Lung (tissue), 11 donors: ENCODE measurements at regions not wholly inside any gene's neighbourhood (a gene's known extent, or its start where the extent isn't known, plus 50 kb on each side); places are given as distances from the start of the nearest gene placed in this dataset.
"Not testable (repeated sequence)": the region's sequence is repeated elsewhere in the genome, so short reads cannot be mapped to it uniquely, and the experiment has no call there.

Experiments
- ATAC-seq: fragments of 200-7000 bp; cut with Tn5 transposase; one replicate; pipeline ENCODE4 v1.9.1; 2020; ENCODE audit warnings: moderate number of reproducible peaks; ENCODE audit not compliant: insufficient read depth, low FRiP score
- DNase-seq, 3 donors: peaks; one replicate each; pipeline ENCODE4 v3.0.0-alpha.2; 2013 to 2017
- H3K27ac ChIP-seq, 2 donors: one replicate each; pipeline ENCODE4 v1.5.1; 2013; ENCODE audit warnings: mild to moderate bottlenecking in 2 of 2, moderate library complexity in 2 of 2, control low read depth in 1 of 2, inconsistent platforms in 1 of 2, low read depth in 1 of 2, low read length in 1 of 2
- H3K27me3 ChIP-seq, 3 donors: one replicate each; pipeline ENCODE4 v1.5.1; 2013; ENCODE audit warnings: low read length in 2 of 3; ENCODE audit not compliant: control insufficient read depth in 3 of 3, insufficient read depth in 3 of 3
- H3K36me3 ChIP-seq, 4 donors: one replicate each; pipeline ENCODE4 v1.5.1; 2013; ENCODE audit warnings: low read length in 4 of 4, mild to moderate bottlenecking in 1 of 4, moderate library complexity in 1 of 4; ENCODE audit not compliant: control insufficient read depth in 4 of 4, insufficient read depth in 4 of 4
- H3K4me1 ChIP-seq, 5 donors: one replicate each; pipeline ENCODE4 v1.5.1; 2013; ENCODE audit warnings: low read length in 5 of 5, mild to moderate bottlenecking in 2 of 5, moderate library complexity in 1 of 5; ENCODE audit not compliant: control insufficient read depth in 5 of 5, insufficient read depth in 5 of 5
- H3K4me3 ChIP-seq: one replicate; pipeline ENCODE4 v1.5.1; 2013; ENCODE audit warnings: mild to moderate bottlenecking, control low read depth, moderate library complexity
- H3K9ac ChIP-seq, 2 donors: one replicate each; pipeline ENCODE4 v1.5.1; 2013; ENCODE audit warnings: low read length in 2 of 2, control low read depth in 1 of 2; ENCODE audit not compliant: insufficient read depth in 1 of 2
- H3K9me3 ChIP-seq, 4 donors: one replicate each; pipeline ENCODE4 v1.5.1; 2013; ENCODE audit warnings: low read length in 3 of 4, mild to moderate bottlenecking in 1 of 4, moderate library complexity in 1 of 4; ENCODE audit not compliant: control insufficient read depth in 4 of 4, insufficient read depth in 3 of 4
- WGBS, 2 donors: extraction: QIAGEN DNeasy Blood & Tissue Kit; methylation state at CpG; one replicate each; pipeline ENCODE4 v1.1.7; 2013; 5-methylcytosine and 5-hydroxymethylcytosine counted together
- TF ChIP-seq, protein P1 (sequence below): IDR thresholded peaks from 2 replicates; pipeline ENCODE4 v1.5.1; 2012; ENCODE audit warnings: mild to moderate bottlenecking; ENCODE audit errors: control extremely low read depth, extremely low read depth
- donor health status: control.
- donor health status: control.
- donor health status: Bipolar disorder and iron deficiency.
- donor health status: healthy.
- donor health status: DM: yes; HTN: yes; CAD: no.

DNA sequence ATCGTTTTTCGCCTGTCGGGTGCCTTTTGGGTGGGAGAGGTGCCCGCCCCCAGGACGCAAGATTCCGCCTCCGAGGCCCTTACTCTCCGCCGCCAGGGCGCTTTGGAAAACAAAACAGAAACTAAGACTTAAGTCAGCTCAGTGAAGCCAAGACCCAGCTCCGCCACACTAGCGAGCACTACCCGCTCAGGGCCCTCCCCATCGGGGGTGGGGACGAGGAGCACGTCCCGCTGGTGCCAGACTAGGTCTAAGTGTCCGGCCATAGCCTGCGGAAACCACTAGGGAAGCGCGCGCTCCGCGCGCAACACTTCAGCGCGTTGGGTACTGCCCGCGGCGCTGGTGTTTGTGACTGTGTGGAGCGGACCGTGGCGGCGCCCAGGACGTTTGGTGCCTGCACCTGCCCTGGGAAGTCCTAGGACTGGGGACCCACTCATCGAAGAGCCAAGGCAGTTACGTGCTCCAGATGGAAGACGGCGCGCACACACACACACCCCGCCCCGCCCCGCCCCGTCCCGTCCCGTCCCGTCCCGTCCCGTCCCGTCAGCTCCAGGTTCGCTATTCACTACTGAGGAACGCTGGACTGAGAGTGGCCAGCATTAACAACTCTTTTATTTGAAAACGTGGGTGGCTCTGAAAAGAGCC, 57.6 kb upstream of the BOLA1 start:
- H3K4me1 ChIP-seq, result peaks cover 0 to 25% (median 7%) of the 10 kb centered on the region in 5 donors
- H3K4me3 ChIP-seq, H3K9me3 ChIP-seq, H3K27me3 ChIP-seq, DNase-seq, H3K27ac ChIP-seq, H3K36me3 ChIP-seq, H3K9ac ChIP-seq: not testable (repeated sequence)
- ATAC-seq, result peak; percentile 60
- WGBS, 2 donors, result no CpG with 5 or more reads among the region's 53 CpGs

DNA sequence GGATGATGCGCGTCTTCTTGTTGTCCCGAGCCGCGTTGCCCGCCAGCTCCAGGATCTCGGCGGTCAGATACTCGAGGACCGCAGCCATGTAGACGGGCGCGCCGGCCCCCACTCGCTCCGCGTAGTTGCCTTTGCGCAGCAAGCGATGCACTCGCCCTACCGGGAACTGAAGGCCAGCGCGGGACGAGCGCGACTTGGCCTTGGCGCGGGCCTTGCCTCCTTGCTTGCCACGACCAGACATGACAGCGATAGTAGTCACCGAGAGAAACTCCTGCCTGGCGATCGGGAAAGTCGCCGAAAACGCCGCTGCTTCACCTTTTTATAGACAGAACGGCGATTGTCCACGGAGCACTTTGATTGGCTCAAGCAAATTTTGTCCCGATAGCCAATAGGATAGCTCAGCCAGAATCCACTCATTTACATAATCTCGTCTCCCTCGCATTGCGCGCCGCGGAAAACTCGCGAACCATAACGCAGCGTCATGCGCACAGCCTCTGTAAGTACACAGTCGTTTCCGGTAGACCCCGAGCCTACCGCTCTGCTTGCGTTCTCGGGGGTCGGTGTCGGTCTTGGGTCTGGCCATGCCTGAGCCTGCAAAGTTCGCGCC, 56.8 kb upstream of the BOLA1 start:
- H3K9ac ChIP-seq, H3K27me3 ChIP-seq, H3K4me3 ChIP-seq, H3K36me3 ChIP-seq, DNase-seq, H3K9me3 ChIP-seq, H3K27ac ChIP-seq: not testable (repeated sequence)
- peak; percentile 81 for ATAC-seq
- peaks cover 0 to 25% (median 7%) of the 10 kb centered on the region in 5 donors for H3K4me1 ChIP-seq
- no CpG with 5 or more reads among the region's 62 CpGs for WGBS, 2 donors

DNA sequence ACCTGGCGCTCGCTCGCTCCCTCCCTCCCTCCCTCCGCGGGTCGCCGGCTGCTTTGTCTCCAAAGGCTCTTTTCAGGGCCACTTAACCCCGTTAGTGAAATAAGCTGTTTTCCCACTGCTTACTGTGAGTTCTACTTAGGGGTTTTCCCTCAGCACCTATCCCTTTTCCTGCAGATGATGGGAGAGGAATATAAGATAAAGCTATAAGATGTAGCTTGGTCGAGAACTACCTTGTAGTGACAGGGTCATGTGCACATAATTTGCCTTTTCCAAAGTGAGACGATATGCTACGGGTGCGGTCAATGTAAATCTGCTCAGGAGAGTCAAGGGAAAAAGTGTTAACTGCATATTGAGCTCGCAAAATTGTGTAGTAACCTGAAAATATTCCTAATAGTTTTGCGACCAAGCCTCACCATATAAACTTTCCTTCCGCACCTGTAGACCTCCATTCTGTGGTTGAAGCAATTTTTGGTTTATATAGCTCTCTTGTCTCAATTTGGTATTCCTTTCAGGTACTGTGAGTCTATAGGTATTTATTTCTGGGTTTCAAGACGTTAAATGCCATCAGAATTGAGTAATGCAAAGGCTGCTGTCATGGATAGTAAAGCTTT, 55.8 kb upstream of the BOLA1 start:
- H3K4me3 ChIP-seq, result peak overlapping the region; percentile 42
- peak overlapping the region; percentile 91 to 99 for H3K9ac ChIP-seq
- 3 to 4% methylated on average over 9 to 16 of the region's 16 CpGs for WGBS, 2 donors
- H3K4me1 ChIP-seq, result peaks cover 0 to 29% (median 11%) of the 10 kb centered on the region in 5 donors
- H3K9me3 ChIP-seq, result no peaks in the 10 kb centered on the region
- DNase-seq (peak; percentile 22 to 61 (median 38)), ATAC-seq (no peak)
- H3K27ac ChIP-seq, result peak overlapping the region; percentile 26 to 67
- H3K36me3 ChIP-seq, result peaks cover 0 to 8% (median 4%) of the 10 kb centered on the region in 4 donors
- H3K27me3 ChIP-seq, result no peaks in the 10 kb centered on the region
- TF ChIP-seq, protein P1, sequence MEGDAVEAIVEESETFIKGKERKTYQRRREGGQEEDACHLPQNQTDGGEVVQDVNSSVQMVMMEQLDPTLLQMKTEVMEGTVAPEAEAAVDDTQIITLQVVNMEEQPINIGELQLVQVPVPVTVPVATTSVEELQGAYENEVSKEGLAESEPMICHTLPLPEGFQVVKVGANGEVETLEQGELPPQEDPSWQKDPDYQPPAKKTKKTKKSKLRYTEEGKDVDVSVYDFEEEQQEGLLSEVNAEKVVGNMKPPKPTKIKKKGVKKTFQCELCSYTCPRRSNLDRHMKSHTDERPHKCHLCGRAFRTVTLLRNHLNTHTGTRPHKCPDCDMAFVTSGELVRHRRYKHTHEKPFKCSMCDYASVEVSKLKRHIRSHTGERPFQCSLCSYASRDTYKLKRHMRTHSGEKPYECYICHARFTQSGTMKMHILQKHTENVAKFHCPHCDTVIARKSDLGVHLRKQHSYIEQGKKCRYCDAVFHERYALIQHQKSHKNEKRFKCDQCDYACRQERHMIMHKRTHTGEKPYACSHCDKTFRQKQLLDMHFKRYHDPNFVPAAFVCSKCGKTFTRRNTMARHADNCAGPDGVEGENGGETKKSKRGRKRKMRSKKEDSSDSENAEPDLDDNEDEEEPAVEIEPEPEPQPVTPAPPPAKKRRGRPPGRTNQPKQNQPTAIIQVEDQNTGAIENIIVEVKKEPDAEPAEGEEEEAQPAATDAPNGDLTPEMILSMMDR, result no peak

DNA sequence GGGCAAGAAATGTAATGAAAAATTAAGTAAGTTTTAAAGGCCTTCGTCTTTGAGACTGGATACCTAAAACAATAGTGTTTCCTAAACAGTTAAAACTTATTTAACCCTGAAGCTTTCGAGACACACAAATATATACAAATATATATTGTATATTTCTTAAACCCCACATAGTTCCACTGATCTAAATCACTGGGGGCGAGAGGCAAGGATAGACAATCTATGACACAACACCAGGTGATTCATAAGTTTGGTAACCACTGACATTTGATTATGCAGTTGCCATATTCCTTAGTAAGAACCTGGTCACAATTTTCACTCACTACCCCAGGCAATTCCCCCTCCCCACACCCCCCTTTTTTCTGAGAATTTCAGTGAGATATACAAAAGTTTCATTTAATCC, 55.3 kb upstream of the BOLA1 start:
- peaks cover 0 to 35% (median 17%) of the 10 kb centered on the region in 5 donors for H3K4me1 ChIP-seq
- TF ChIP-seq, protein P1, result no peak
- H3K9ac ChIP-seq, result peak overlapping the region; percentile 91 to 99
- peak overlapping the region in 1 of 2 donors; percentile 26 for H3K27ac ChIP-seq
- peak; percentile 12 to 49 (median 48) for DNase-seq
- no peak for ATAC-seq
- 39 to 43% methylated on average over 3 of the region's 3 CpGs for WGBS, 2 donors
- H3K4me3 ChIP-seq, result no peak overlapping the region
- H3K36me3 ChIP-seq, result peaks cover 0 to 8% (median 4%) of the 10 kb centered on the region in 4 donors
- H3K9me3 ChIP-seq, result no peaks in the 10 kb centered on the region
- no peaks in the 10 kb centered on the region for H3K27me3 ChIP-seq
